ENCODE measurements at regions not wholly inside any gene's neighbourhood (a gene's known extent, or its start where the extent isn't known, plus 50 kb on each side); places are given as distances from the start of the nearest gene placed in this dataset.
"Not testable (repeated sequence)": the region's sequence is repeated elsewhere in the genome, so short reads cannot be mapped to it uniquely, and the experiment has no call there.

GRCh38 chr14:105991677-105992076 is 465.3 kb downstream of the TMEM121 start:
- DNase-seq: not testable (repeated sequence)

- no peak for DNase-seq
Observed at GRCh38 chr14:105993814-105994213, 467.4 kb downstream of the TMEM121 start.

GRCh38 chr14:105995011-105995710 is 468.8 kb downstream of the TMEM121 start:
- not testable (repeated sequence) for DNase-seq

DNA sequence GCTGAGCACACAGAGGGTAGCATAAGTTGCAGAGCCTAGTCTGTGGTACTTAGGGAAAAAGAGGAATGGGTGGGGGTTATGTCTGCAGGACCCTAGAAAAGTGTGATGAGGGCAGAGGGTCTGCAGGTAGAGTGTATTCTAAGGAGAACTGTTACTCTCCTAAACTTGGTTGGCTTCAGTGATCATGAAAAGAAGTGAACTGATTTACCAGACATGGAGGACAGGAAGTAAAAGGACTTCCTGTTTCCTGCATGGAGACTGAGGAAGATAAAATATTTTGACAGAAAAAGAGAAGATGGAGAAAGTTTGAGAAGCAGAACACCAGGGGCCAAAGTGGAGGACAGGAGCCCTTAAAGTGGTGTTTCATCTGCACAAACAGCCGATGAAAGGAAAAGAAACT is 472.2 kb downstream of the TMEM121 start:
- not testable (repeated sequence) for DNase-seq

DNA sequence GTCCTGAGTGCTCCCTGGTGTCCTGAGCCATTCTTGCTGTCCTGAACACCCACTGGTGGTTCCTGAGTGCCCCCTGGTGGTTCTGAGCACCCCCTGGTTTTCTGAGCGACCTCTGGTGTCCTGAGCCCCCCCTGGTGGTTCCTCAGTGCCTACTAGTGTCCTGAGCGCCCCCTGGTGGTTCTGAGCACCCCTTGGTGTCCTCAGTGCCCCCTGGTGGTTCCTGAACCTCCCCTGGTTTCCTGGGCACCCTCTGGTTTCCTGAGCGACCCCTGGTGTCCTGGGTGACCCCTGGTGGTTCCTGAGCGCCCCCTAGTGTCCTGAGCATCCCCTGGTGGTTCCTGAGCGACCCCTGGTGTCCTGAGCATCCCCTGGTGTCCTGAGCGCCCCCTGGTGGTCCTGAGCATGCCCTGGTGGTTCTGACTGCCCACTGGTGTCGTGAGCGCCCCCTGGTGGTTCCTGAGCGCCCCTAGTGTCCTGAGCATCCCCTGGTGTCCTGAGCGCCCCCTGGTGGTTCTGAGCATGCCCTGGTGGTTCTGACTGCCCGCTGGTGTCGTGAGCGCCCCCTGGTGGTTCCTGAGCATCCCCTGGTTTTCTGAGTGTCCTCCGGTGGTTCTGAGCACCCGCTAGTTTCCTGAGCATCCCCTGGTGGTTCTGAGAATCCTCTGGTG is 473.1 kb downstream of the TMEM121 start:
- peak; percentile 87 for DNase-seq

DNA sequence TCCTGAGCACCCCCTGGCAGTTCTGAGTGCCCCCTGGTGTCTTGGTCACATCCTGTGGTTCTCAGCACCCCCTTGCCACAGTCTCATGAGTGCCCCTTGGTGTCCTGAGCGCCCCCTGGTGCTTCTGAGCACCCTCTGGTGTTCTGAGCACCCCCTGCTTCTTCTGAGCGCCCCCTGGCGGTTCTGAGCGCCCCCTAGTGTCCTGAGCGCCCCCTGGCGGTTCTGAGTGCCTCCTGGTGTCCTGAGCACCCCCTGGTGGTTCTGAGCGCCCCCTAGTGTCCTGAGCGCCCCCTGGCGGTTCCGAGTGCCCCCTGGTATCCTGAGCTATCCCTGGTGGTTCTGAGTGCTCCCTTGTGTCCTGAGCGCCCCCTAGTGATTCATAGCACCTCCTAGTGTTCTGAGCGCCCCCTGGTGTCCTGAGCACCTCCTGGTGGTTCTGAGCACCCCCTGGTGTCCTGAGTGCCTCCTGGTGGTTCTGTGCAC is 473.7 kb downstream of the TMEM121 start:
- peak; percentile 24 for DNase-seq

DNA sequence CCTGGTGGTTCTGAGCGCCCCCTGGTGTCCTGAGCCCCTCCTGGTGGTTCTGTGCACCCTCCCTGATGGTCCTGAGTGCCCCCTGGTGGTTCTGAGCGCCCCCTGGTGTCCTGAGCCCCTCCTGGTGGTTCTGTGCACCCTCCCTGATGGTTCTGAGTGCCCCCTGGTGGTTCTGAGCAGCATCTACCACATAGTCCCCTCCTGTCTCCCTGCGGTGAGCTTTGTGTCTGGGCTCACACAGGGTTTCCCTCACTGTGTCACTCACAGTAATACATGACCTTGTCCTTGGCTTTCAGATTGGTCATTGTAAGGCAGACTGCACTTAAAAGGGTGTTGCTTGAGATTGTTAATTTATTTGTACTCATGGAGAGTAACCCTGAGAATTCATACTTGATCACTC is 474.9 kb downstream of the TMEM121 start:
- DNase-seq: not testable (repeated sequence)

- no peak for DNase-seq
Observed at GRCh38 chr14:106003351-106003750, 477.0 kb downstream of the TMEM121 start.

DNA sequence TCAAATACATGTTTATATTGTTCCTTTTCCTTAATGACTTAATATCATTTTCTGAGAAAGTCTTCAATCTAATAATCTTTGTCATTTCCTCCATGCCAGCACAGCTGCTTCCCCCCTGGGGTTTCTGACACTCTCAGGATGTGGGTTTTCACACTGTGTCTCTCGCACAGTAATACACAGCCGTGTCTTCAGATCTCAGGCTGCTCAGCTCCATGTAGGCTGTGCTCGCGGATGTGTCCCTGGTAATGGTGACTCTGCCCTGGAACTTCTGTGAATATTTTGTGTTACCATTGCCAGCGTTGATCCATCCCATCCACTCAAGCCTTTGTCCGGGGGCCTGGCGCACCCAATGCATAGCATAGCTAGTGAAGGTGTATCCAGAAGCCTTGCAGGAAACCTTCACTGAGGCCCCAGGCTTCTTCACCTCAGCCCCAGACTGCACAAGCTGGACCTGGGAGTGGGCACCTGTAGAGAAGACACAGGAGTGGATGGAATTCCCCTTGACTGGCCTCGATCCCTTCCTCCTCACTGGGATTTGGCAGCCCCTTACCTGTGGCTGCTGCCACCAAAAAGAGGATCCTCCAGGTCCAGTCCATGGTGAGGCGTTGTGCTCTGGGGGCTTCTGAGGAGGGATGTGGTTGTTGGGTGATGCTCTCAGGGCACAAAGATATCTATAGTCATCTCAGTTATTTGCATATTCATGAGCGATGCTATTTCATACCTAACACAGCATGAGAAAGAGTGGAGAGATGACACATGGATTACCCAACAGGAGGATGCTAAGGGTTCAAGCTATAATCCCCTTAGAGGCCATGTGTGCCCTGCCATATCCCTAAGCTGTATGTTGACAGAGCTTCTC is 478.8 kb downstream of the TMEM121 start:
- peak; percentile 68 for DNase-seq

- peak; percentile 58 for DNase-seq
Observed at GRCh38 chr14:106006043-106006442, 479.7 kb downstream of the TMEM121 start.

DNA sequence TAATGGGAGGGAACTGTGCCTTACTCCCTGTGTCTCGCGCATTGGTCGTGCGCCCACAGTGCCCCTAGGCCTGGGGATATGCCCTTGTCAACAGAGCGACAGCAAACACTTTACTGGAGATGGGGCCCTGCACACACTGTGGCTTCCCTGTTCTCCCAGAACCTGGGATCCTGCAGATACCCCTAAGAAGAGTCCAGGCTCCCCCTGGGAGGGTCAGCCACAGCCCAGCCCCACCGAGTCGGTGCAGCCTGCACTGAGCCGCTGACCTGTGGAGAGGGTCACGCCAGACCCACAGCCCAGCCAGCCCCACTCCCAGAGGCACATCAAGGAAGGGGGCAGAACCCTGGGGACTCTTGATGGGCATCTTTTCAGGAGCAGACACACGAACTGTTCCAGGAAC is 480.3 kb downstream of the TMEM121 start:
- DNase-seq: not testable (repeated sequence)

DNA sequence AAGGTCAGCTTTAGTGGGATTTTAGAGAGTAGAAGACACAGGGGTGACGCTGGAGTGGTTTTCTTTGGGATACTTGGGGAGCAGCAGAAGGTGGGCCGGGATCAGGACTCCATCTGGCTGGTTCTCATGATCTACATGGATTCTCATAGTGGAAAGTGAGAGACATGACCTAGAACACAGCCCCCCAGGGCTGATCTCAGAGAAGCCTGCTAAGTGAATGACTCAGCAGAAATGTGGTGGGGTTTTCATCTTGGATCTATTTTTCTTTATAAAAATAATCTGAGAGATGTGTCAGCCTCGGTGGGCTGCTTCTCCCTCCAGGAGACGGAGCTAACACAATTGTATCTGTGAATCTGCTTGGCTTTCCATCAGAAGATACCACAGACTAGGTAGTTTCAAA is 484.4 kb downstream of the TMEM121 start:
- DNase-seq: no peak

- DNase-seq: peak; percentile 88
Observed at GRCh38 chr14:106011631-106012360, 485.4 kb downstream of the TMEM121 start.

- not testable (repeated sequence) for DNase-seq
Observed at GRCh38 chr14:106012361-106012725, 486.0 kb downstream of the TMEM121 start.

DNA sequence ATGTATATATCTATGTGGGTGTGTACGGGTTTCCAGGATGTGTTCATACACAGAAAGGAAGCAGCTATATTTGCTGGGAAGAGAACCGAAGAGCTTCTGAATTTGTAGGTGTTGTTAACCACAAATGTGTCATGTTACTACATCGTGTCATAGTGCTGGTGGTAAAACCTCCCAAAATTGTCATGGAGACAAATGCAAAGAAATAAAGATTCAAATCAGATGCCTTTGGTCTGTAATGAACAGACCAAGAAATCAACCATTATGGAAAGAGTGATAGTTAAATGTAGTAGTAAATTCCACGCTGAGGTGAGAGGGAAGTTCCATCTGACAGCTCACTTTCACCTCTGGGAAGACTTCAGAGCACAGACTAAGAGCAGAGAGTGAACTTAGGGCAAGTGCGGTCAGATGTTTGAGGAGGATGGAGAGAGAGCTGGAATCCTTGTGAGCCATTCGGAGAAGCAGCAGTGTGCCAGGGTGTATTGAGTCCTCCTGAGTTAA is 487.5 kb downstream of the TMEM121 start:
- DNase-seq: peak; percentile 33

- DNase-seq: not testable (repeated sequence)
Observed at GRCh38 chr14:106017952-106018351, 491.6 kb downstream of the TMEM121 start.

DNA sequence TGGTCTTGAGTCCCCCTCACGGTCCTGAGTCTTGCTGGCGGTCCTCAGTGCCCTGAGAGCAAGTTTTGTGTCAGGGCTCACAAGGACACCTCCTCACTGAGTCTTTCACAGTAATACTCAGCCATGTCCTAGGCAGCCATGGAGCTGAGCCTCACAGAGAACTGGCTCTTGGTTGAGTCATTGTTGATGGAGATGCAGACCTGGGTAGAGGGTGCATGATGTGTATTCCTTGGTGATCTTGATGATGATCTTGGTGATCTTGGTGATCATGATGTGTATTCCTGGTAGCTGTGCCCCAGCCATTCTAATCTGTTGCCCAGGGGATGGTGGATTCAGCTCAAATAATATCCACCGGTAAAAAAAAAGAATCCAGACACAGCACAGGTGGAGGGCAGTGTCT is 495.4 kb downstream of the TMEM121 start:
- DNase-seq: no peak

DNA sequence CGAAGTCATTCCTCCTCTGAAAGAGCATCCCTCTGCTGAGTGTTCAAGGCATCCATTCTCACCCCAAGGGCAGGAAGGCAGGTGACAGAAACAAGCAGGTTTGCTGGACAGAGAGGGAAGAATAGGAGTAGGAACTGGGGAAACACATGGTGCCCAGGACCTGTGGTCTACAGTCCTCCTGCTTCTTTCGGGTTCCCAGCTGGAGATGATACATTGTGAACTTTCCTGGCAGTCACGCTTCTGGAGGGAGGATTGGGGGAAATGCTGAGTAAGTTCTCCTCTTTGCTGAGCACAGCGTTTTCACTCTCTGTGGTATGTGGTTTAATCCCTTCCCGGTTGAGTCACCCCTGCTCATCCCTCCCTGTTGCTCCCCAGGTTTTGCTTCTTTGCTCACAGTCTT is 496.3 kb downstream of the TMEM121 start:
- DNase-seq: not testable (repeated sequence)

GRCh38 chr14:106023411-106023810 is 497.0 kb downstream of the TMEM121 start:
- DNase-seq: no peak

DNA sequence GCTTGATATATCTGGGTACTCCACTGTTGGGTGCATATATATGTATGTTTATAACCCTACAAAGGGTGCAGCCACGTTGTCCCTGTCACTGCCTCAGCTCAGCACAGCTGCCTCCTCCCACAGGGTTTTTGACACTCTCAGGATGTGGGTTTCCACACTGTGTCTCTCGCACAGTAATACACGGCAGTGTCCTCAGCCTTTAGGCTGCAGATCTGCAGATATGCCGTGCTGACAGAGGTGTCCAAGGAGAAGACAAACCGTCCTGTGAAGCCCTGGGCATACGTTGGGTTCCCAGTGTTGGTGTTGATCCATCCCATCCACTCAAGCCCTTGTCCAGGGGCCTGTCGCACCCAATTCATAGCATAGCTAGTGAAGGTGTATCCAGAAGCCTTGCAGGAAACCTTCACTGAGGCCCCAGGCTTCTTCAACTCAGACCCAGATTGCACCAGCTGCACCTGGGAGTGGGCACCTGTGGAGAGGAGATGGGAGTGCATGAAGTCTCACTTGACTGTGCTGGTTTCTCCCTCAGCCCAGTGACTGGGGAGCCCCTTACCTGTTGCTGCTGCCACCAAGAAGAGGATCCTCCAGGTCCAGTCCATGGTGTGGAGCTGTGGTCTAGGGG is 498.7 kb downstream of the TMEM121 start:
- peak; percentile 41 for DNase-seq

- DNase-seq: no peak
Observed at GRCh38 chr14:106026026-106026425, 499.6 kb downstream of the TMEM121 start.

DNA sequence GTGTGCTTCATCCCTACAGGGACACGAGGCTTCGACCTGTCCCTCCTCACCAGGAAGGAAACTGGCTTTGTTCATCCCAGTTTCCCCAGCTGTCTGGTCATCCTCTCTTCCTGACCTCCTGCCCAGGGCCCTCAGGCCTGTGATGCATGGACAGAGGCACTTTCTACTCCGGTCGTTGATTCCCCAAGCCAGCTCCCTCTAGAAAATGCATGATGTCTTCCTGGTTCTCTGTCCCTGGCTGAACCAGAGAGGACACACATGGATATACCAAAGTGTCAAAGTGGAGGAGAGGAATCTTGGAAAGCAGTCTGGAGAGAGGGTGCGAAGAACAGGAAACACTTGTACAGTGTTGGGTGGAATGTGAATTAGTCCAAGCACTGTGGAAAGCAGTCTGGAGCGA is 501.4 kb downstream of the TMEM121 start:
- not testable (repeated sequence) for DNase-seq
